ENCODE measurements at regions not wholly inside any gene's neighbourhood (a gene's known extent, or its start where the extent isn't known, plus 50 kb on each side); places are given as distances from the start of the nearest gene placed in this dataset.

GRCh38 chr6:119566546-119567260, 217.1 kb upstream of the MAN1A1 start (continued):
- TF ChIP-seq SAP30 (IDR thresholded peaks at IDR 0.05; ENCODE audit: borderline replicate concordance, insufficient read depth, low read depth, low read length, poor library complexity, severe bottlenecking) = no peak
- TF ChIP-seq FIP1L1 (IDR thresholded peaks at IDR 0.05; ENCODE audit: low read depth, low read length, poor library complexity, severe bottlenecking) = no peak
- TF ChIP-seq PHB2 (IDR thresholded peaks at IDR 0.05; ENCODE audit: low read depth) = no peak
- TF ChIP-seq ZNF24 (IDR thresholded peaks at IDR 0.05) = no peak
- TF ChIP-seq TAF15 (IDR thresholded peaks at IDR 0.05; ENCODE audit: low read depth, low read length) = no peak
- TF ChIP-seq CC2D1A (IDR thresholded peaks at IDR 0.05) = no peak
- no peak for TF ChIP-seq POU5F1 (IDR thresholded peaks at IDR 0.05; ENCODE audit: borderline replicate concordance, low read depth, low read length, partially characterized antibody)
- no peak for TF ChIP-seq CLOCK (CRISPR knock-in tag; IDR thresholded peaks at IDR 0.05; ENCODE audit: borderline replicate concordance)
- TF ChIP-seq THRB (CRISPR knock-in tag; conservative IDR thresholded peaks at IDR 0.05) = no peak
- no peak for TF ChIP-seq ARHGAP35 (IDR thresholded peaks at IDR 0.05; ENCODE audit: partially characterized antibody)
- TF ChIP-seq CEBPB (tag; IDR thresholded peaks at IDR 0.05) = no peak
- TF ChIP-seq ILF3 (IDR thresholded peaks at IDR 0.05; ENCODE audit: borderline replicate concordance) = no peak
- no peak for TF ChIP-seq ZNF197 (CRISPR knock-in tag; IDR thresholded peaks at IDR 0.05; ENCODE audit: low read depth)
- no peak for TF ChIP-seq HBP1 (CRISPR knock-in tag; IDR thresholded peaks at IDR 0.05)
- TF ChIP-seq GATAD2A (IDR thresholded peaks at IDR 0.05) = no peak
- no peak for TF ChIP-seq ERF (CRISPR knock-in tag; IDR thresholded peaks at IDR 0.05)
- no peak for TF ChIP-seq ESRRA (IDR thresholded peaks at IDR 0.05; ENCODE audit: borderline replicate concordance, low read depth)
- TF ChIP-seq U2AF1 (optimal IDR thresholded peaks at IDR 0.05; ENCODE audit: low read depth, low read length) = no peak
- TF ChIP-seq ZBTB17 (CRISPR knock-in tag; IDR thresholded peaks at IDR 0.05) = no peak
- TF ChIP-seq ID3 (CRISPR knock-in tag; IDR thresholded peaks at IDR 0.05) = no peak
- no peak for TF ChIP-seq ID3 (tag; IDR thresholded peaks at IDR 0.05)
- TF ChIP-seq GABPB1 (CRISPR knock-in tag; IDR thresholded peaks at IDR 0.05) = no peak
- no peak for TF ChIP-seq NR4A1 (CRISPR knock-in tag; IDR thresholded peaks at IDR 0.05)
- 0 out of 2 replicates have a peak, but pooled peaks have one; percentile 23 for TF ChIP-seq NR4A1 (tag; IDR thresholded peaks at IDR 0.05)
